ENCODE measurements at regions not wholly inside any gene's neighbourhood (a gene's known extent, or its start where the extent isn't known, plus 50 kb on each side); places are given as distances from the start of the nearest gene placed in this dataset.

DNA sequence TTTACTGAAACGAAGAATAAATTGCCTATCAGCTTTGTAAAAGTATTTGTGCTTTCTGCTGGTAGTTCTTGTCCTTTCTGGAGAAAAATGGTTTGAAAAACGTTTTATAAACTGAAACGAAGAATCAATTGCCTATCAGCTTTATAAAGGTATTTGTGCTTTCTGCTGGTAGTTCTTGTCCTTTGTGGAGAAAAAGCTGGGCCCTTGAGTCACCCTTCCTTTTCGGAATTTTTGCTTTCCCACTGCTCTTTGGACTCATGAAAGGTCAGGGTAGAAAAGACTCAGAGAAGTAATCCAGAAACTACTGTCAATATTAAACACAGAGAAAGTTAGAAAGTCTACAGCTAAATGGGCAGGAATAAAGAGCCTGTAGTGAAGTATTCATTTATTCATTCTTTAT lies 72.8 kb downstream of the EOMES start:
- TF ChIP-seq, protein P1, sequence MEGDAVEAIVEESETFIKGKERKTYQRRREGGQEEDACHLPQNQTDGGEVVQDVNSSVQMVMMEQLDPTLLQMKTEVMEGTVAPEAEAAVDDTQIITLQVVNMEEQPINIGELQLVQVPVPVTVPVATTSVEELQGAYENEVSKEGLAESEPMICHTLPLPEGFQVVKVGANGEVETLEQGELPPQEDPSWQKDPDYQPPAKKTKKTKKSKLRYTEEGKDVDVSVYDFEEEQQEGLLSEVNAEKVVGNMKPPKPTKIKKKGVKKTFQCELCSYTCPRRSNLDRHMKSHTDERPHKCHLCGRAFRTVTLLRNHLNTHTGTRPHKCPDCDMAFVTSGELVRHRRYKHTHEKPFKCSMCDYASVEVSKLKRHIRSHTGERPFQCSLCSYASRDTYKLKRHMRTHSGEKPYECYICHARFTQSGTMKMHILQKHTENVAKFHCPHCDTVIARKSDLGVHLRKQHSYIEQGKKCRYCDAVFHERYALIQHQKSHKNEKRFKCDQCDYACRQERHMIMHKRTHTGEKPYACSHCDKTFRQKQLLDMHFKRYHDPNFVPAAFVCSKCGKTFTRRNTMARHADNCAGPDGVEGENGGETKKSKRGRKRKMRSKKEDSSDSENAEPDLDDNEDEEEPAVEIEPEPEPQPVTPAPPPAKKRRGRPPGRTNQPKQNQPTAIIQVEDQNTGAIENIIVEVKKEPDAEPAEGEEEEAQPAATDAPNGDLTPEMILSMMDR (IDR thresholded peaks at IDR 0.05), result no peak
- TF ChIP-seq POLR2A (IDR thresholded peaks at IDR 0.05), result no peak
